ENCODE measurements at regions not wholly inside any gene's neighbourhood (a gene's known extent, or its start where the extent isn't known, plus 50 kb on each side); places are given as distances from the start of the nearest gene placed in this dataset.

- Histone ChIP-seq H3K36me3 (ENCODE audit: control insufficient read depth, insufficient read depth, low read length) (no peaks in the 10 kb centered on the region), H2AK5ac (ENCODE audit: low read length) (no peak overlapping the region), H2BK15ac (replicated peaks; ENCODE audit: low read depth) (no peak overlapping the region), H3K18ac (ENCODE audit: low read length) (no peak overlapping the region), H2BK120ac (ENCODE audit: low read depth, low read length) (no peak overlapping the region), H3K9ac (ENCODE audit: low read length) (no peak overlapping the region), H3K27ac (ENCODE audit: low read depth, low read length) (no peak overlapping the region), H3K4me2 (ENCODE audit: low read length) (no peak overlapping the region), H2BK5ac (ENCODE audit: low read length) (no peak overlapping the region), H3K79me1 (ENCODE audit: low read length) (no peaks in the 10 kb centered on the region), H3K4me3 (ENCODE audit: low read length) (no peak overlapping the region), H3K4ac (ENCODE audit: low read depth, low read length) (no peak overlapping the region), H3K56ac (ENCODE audit: low read length) (no peak overlapping the region), H3K23ac (ENCODE audit: low read length) (no peak overlapping the region), H3K79me2 (ENCODE audit: control insufficient read depth, insufficient read depth, low read length) (no peaks in the 10 kb centered on the region), H4K8ac (ENCODE audit: low read depth, low read length) (no peak overlapping the region), H3K4me1 (ENCODE audit: control insufficient read depth, low read depth, low read length) (no peaks in the 10 kb centered on the region), H3K27me3 (ENCODE audit: insufficient read depth, low read length, poor library complexity) (no peaks in the 10 kb centered on the region), H4K5ac (ENCODE audit: low read length) (no peak overlapping the region)
- no CpG with 5 or more reads among the region's 3 CpGs for WGBS (ENCODE audit: extremely low coverage, insufficient coverage, low lambda C conversion rate)
- DNase-seq = no peak
Measured at GRCh38 chr5:6112125-6112524, 266.2 kb downstream of the MED10 start.

DNA sequence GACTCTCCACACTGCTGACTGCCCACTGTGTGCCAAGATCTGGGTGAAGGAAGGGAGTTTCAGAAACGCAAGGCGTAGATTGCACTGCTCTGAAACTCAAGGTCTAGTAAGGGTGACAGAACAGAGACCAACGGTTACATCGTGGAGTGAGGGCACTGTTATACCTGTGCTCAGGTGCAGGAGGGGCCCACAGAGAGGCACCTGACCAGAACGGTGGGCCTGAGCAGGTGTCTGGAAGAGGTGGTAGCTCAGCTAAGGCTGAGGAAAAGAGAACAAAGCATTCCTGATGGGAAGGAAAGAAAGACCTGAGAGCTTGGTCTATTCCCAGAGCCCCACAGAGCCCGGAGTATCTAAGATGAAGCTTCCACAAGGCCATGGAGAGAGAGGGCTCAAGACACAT lies 267.2 kb downstream of the MED10 start:
- H3K36me3 ChIP-seq (ENCODE audit: control insufficient read depth, insufficient read depth, low read length) = no peaks in the 10 kb centered on the region
- no CpG with 5 or more reads among the region's 6 CpGs for WGBS (ENCODE audit: extremely low coverage, insufficient coverage, low lambda C conversion rate)

GRCh38 chr5:6110441-6111005 lies 267.8 kb downstream of the MED10 start:
- no peak overlapping the region for H2BK5ac ChIP-seq (ENCODE audit: low read length)
- no peak overlapping the region for H4K8ac ChIP-seq (ENCODE audit: low read depth, low read length)
- WGBS (ENCODE audit: extremely low coverage, insufficient coverage, low lambda C conversion rate) = no CpG with 5 or more reads among the region's 8 CpGs
- H3K27ac ChIP-seq (ENCODE audit: low read depth, low read length) = no peak overlapping the region
- H3K56ac ChIP-seq (ENCODE audit: low read length) = no peak overlapping the region
- no peak overlapping the region for H3K23ac ChIP-seq (ENCODE audit: low read length)
- H3K79me2 ChIP-seq (ENCODE audit: control insufficient read depth, insufficient read depth, low read length) = no peaks in the 10 kb centered on the region
- no peak overlapping the region for H4K5ac ChIP-seq (ENCODE audit: low read length)
- H3K36me3 ChIP-seq (ENCODE audit: control insufficient read depth, insufficient read depth, low read length) = no peaks in the 10 kb centered on the region
- no peak overlapping the region for H3K4me3 ChIP-seq (ENCODE audit: low read length)
- H3K4me2 ChIP-seq (ENCODE audit: low read length) = no peak overlapping the region
- no peak overlapping the region for H3K9ac ChIP-seq (ENCODE audit: low read length)
- no peaks in the 10 kb centered on the region for H3K4me1 ChIP-seq (ENCODE audit: control insufficient read depth, low read depth, low read length)
- H2BK15ac ChIP-seq (replicated peaks; ENCODE audit: low read depth) = no peak overlapping the region
- no peak overlapping the region for H2AK5ac ChIP-seq (ENCODE audit: low read length)
- no peaks in the 10 kb centered on the region for H3K79me1 ChIP-seq (ENCODE audit: low read length)
- no peak overlapping the region for H2BK120ac ChIP-seq (ENCODE audit: low read depth, low read length)
- no peak overlapping the region for H3K4ac ChIP-seq (ENCODE audit: low read depth, low read length)
- no peak for DNase-seq
- no peak overlapping the region for H3K18ac ChIP-seq (ENCODE audit: low read length)
- no peaks in the 10 kb centered on the region for H3K27me3 ChIP-seq (ENCODE audit: insufficient read depth, low read length, poor library complexity)

More for the DNA sequence above, 267.2 kb downstream of the MED10 start:
- Histone ChIP-seq H3K27ac (ENCODE audit: low read depth, low read length) (no peak overlapping the region), H3K56ac (ENCODE audit: low read length) (no peak overlapping the region), H2BK15ac (replicated peaks; ENCODE audit: low read depth) (no peak overlapping the region), H2BK120ac (ENCODE audit: low read depth, low read length) (no peak overlapping the region), H3K79me1 (ENCODE audit: low read length) (no peaks in the 10 kb centered on the region), H3K27me3 (ENCODE audit: insufficient read depth, low read length, poor library complexity) (no peaks in the 10 kb centered on the region), H3K23ac (ENCODE audit: low read length) (no peak overlapping the region), H3K79me2 (ENCODE audit: control insufficient read depth, insufficient read depth, low read length) (no peaks in the 10 kb centered on the region), H2AK5ac (ENCODE audit: low read length) (no peak overlapping the region), H3K4me1 (ENCODE audit: control insufficient read depth, low read depth, low read length) (no peaks in the 10 kb centered on the region), H3K4me3 (ENCODE audit: low read length) (no peak overlapping the region), H2BK5ac (ENCODE audit: low read length) (no peak overlapping the region), H3K4me2 (ENCODE audit: low read length) (no peak overlapping the region), H4K5ac (ENCODE audit: low read length) (no peak overlapping the region), H3K9ac (ENCODE audit: low read length) (no peak overlapping the region), H4K8ac (ENCODE audit: low read depth, low read length) (no peak overlapping the region), H3K4ac (ENCODE audit: low read depth, low read length) (no peak overlapping the region), H3K18ac (ENCODE audit: low read length) (no peak overlapping the region)
- DNase-seq = no peak

- Histone ChIP-seq H3K4me1 (ENCODE audit: control insufficient read depth, low read depth, low read length) (no peaks in the 10 kb centered on the region), H3K4me3 (ENCODE audit: low read length) (no peak overlapping the region), H3K79me1 (ENCODE audit: low read length) (no peaks in the 10 kb centered on the region), H3K36me3 (ENCODE audit: control insufficient read depth, insufficient read depth, low read length) (no peaks in the 10 kb centered on the region), H3K79me2 (ENCODE audit: control insufficient read depth, insufficient read depth, low read length) (no peaks in the 10 kb centered on the region), H3K4me2 (ENCODE audit: low read length) (no peak overlapping the region), H3K18ac (ENCODE audit: low read length) (no peak overlapping the region), H3K56ac (ENCODE audit: low read length) (no peak overlapping the region), H2BK15ac (replicated peaks; ENCODE audit: low read depth) (no peak overlapping the region), H3K4ac (ENCODE audit: low read depth, low read length) (no peak overlapping the region), H3K27ac (ENCODE audit: low read depth, low read length) (no peak overlapping the region), H3K23ac (ENCODE audit: low read length) (no peak overlapping the region), H2BK120ac (ENCODE audit: low read depth, low read length) (no peak overlapping the region), H4K5ac (ENCODE audit: low read length) (no peak overlapping the region), H4K8ac (ENCODE audit: low read depth, low read length) (no peak overlapping the region), H3K9ac (ENCODE audit: low read length) (no peak overlapping the region), H2AK5ac (ENCODE audit: low read length) (no peak overlapping the region), H3K27me3 (ENCODE audit: insufficient read depth, low read length, poor library complexity) (no peaks in the 10 kb centered on the region), H2BK5ac (ENCODE audit: low read length) (no peak overlapping the region)
- no peak for DNase-seq
- no CpG with 5 or more reads among the region's 11 CpGs for WGBS (ENCODE audit: extremely low coverage, insufficient coverage, low lambda C conversion rate)
Measured at GRCh38 chr5:6108981-6109825, 269.1 kb downstream of the MED10 start.

GRCh38 chr5:6108540-6108848 lies 269.9 kb downstream of the MED10 start:
- H3K36me3 ChIP-seq (ENCODE audit: control insufficient read depth, insufficient read depth, low read length) = no peaks in the 10 kb centered on the region
- no peaks in the 10 kb centered on the region for H3K79me1 ChIP-seq (ENCODE audit: low read length)
- no peak overlapping the region for H3K4ac ChIP-seq (ENCODE audit: low read depth, low read length)
- H3K4me2 ChIP-seq (ENCODE audit: low read length) = no peak overlapping the region
- H3K27me3 ChIP-seq (ENCODE audit: insufficient read depth, low read length, poor library complexity) = no peaks in the 10 kb centered on the region
- H2BK5ac ChIP-seq (ENCODE audit: low read length) = no peak overlapping the region
- no peak overlapping the region for H3K9ac ChIP-seq (ENCODE audit: low read length)
- no peaks in the 10 kb centered on the region for H3K4me1 ChIP-seq (ENCODE audit: control insufficient read depth, low read depth, low read length)
- H3K56ac ChIP-seq (ENCODE audit: low read length) = no peak overlapping the region
- no peak overlapping the region for H4K8ac ChIP-seq (ENCODE audit: low read depth, low read length)
- H3K79me2 ChIP-seq (ENCODE audit: control insufficient read depth, insufficient read depth, low read length) = no peaks in the 10 kb centered on the region
- WGBS (ENCODE audit: extremely low coverage, insufficient coverage, low lambda C conversion rate) = no CpG with 5 or more reads among the region's 5 CpGs
- no peak overlapping the region for H2BK120ac ChIP-seq (ENCODE audit: low read depth, low read length)
- no peak for DNase-seq
- no peak overlapping the region for H3K18ac ChIP-seq (ENCODE audit: low read length)
- no peak overlapping the region for H4K5ac ChIP-seq (ENCODE audit: low read length)
- no peak overlapping the region for H3K23ac ChIP-seq (ENCODE audit: low read length)
- H2BK15ac ChIP-seq (replicated peaks; ENCODE audit: low read depth) = no peak overlapping the region
- H2AK5ac ChIP-seq (ENCODE audit: low read length) = no peak overlapping the region
- H3K27ac ChIP-seq (ENCODE audit: low read depth, low read length) = no peak overlapping the region
- no peak overlapping the region for H3K4me3 ChIP-seq (ENCODE audit: low read length)

Data from mesendoderm (in vitro differentiated cells).